ENCODE measurements at regions not wholly inside any gene's neighbourhood (a gene's known extent, or its start where the extent isn't known, plus 50 kb on each side); places are given as distances from the start of the nearest gene placed in this dataset.

GRCh38 chr13:99617474-99618255, 116.4 kb downstream of the TM9SF2 start:
- TF ChIP-seq POLR2AphosphoS5 (IDR thresholded peaks at IDR 0.05; ENCODE audit: low read depth, low read length) = no peak
- no peak for TF ChIP-seq POLR2A (IDR thresholded peaks at IDR 0.05; ENCODE audit: low read depth, low read length)
- TF ChIP-seq TAF1 (IDR thresholded peaks at IDR 0.05; ENCODE audit: borderline replicate concordance, low read depth, low read length) = no peak
- no peak for DNase-seq (ENCODE audit: insufficient read length)
- FAIRE-seq = peak; percentile 87

- DNase-seq (ENCODE audit: insufficient read length) (no peak), FAIRE-seq (peak; percentile 77)
- TF ChIP-seq POLR2A (IDR thresholded peaks at IDR 0.05; ENCODE audit: low read depth, low read length) (no peak), TAF1 (IDR thresholded peaks at IDR 0.05; ENCODE audit: borderline replicate concordance, low read depth, low read length) (no peak), POLR2AphosphoS5 (IDR thresholded peaks at IDR 0.05; ENCODE audit: low read depth, low read length) (no peak)
These were observed 113.2 kb downstream of the TM9SF2 start for GRCh38 chr13:99614465-99614885.

Measured in GM12892 (cell line).